ENCODE measurements at regions not wholly inside any gene's neighbourhood (a gene's known extent, or its start where the extent isn't known, plus 50 kb on each side); places are given as distances from the start of the nearest gene placed in this dataset.

DNA sequence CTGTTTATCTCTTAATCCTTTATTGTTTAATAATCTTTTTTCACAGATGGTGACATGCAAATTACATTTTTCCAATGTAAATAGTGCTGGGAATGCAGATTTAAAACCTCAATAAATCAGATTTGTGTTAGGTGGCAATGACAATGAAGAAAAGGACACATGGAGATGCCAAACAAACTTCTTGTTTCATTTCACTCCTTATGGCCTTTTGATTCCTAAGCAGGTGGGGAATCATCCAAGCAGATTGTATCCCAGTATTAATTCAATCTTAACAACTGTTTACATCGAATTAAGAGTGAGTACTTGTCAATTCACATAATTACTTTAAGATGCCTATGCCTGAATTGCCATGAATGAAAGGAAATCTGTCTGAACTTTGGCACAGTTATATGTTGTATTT, 98.9 kb upstream of the RGS18 start:
- H3K27ac Mint-ChIP-seq = no peak overlapping the region
- peaks cover 2% of the 10 kb centered on the region; the same call in 1 of the 2 replicates for H3K9me3 Mint-ChIP-seq
- no peaks in the 10 kb centered on the region for H3K27me3 Mint-ChIP-seq (ENCODE audit: insufficient read depth)
- H3K4me3 Mint-ChIP-seq = no peak overlapping the region
- no peak for DNase-seq
- TF ChIP-seq, protein P1, sequence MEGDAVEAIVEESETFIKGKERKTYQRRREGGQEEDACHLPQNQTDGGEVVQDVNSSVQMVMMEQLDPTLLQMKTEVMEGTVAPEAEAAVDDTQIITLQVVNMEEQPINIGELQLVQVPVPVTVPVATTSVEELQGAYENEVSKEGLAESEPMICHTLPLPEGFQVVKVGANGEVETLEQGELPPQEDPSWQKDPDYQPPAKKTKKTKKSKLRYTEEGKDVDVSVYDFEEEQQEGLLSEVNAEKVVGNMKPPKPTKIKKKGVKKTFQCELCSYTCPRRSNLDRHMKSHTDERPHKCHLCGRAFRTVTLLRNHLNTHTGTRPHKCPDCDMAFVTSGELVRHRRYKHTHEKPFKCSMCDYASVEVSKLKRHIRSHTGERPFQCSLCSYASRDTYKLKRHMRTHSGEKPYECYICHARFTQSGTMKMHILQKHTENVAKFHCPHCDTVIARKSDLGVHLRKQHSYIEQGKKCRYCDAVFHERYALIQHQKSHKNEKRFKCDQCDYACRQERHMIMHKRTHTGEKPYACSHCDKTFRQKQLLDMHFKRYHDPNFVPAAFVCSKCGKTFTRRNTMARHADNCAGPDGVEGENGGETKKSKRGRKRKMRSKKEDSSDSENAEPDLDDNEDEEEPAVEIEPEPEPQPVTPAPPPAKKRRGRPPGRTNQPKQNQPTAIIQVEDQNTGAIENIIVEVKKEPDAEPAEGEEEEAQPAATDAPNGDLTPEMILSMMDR (IDR thresholded peaks at IDR 0.05) = no peak
- H3K4me1 Mint-ChIP-seq (ENCODE audit: low read depth) = no peaks in the 10 kb centered on the region
- H3K36me3 Mint-ChIP-seq (ENCODE audit: low read depth) = no peaks in the 10 kb centered on the region

DNA sequence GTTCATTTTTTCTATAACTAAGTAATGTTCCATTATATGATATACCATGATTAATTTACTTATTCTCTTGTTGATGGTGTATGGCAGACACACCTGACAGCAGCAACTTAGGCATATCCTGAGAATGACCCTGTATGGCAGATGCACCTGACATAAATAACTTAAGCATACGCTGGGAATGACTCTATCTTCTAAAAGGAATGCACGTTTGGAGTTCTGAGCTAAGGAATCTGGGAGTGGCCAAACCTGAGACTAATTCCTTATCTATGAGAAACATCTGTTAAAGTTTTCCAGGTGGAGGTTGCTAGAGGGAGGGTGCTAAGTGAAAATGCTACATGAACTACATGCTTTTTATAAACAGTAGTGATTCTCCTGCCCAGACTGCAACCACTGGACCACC, 96.7 kb upstream of the RGS18 start:
- TF ChIP-seq, protein P1 (IDR thresholded peaks at IDR 0.05) = no peak
- Mint-ChIP-seq H3K27me3 (ENCODE audit: insufficient read depth) (no peaks in the 10 kb centered on the region), H3K27ac (no peak overlapping the region), H3K4me1 (ENCODE audit: low read depth) (no peaks in the 10 kb centered on the region), H3K4me3 (no peak overlapping the region), H3K36me3 (ENCODE audit: low read depth) (no peaks in the 10 kb centered on the region), H3K9me3 (peaks cover 4% of the 10 kb centered on the region; the same call in 1 of the 2 replicates)
- DNase-seq = no peak

DNA sequence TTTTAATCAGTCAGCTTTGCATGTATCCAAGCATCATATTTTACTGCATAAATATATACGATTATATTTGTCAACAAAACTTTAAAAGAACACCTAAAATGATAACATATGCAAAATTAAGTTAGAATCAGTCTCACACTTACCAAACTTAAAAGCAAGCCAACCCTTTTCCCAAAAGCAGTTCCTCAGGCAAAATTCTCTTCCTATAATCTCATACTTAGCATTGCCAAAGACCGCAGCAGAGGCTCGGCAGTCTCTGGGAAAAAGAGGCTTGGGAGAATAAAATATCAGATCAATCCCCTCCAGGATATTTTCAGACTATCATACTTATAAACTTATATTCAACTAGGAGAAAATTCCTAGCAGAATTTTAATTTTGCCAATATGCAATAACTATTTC, 93.2 kb upstream of the RGS18 start:
- Mint-ChIP-seq H3K27me3 (ENCODE audit: insufficient read depth) (no peaks in the 10 kb centered on the region), H3K9me3 (peaks cover 22% of the 10 kb centered on the region), H3K4me3 (no peak overlapping the region), H3K27ac (no peak overlapping the region), H3K4me1 (ENCODE audit: low read depth) (no peaks in the 10 kb centered on the region), H3K36me3 (ENCODE audit: low read depth) (no peaks in the 10 kb centered on the region)
- TF ChIP-seq, protein P1 (IDR thresholded peaks at IDR 0.05) = no peak
- DNase-seq = no peak

DNA sequence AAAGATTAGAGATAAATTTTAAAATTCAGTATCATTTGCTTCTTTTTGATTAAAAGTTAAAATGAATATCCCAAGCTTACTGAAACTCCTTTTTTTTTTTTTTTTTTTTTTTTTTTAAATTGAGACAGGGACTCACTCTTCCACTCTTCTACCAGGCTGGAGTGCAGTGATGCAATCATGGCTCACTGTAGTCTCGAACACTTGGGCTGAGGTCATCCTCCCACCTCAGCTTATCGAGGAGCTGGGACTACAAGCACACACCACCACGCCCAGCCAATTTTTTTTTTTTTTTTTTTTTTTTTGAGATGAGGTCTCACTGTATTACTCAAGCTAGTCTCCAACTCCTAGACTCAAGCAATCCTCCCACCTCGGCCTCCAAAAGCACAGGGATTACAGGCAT, 92.1 kb upstream of the RGS18 start:
- no peak for DNase-seq
- Mint-ChIP-seq H3K4me1 (ENCODE audit: low read depth) (no peaks in the 10 kb centered on the region), H3K27ac (no peak overlapping the region), H3K27me3 (ENCODE audit: insufficient read depth) (no peaks in the 10 kb centered on the region), H3K4me3 (no peak overlapping the region), H3K9me3 (peaks cover 22% of the 10 kb centered on the region), H3K36me3 (ENCODE audit: low read depth) (no peaks in the 10 kb centered on the region)
- TF ChIP-seq, protein P1 (IDR thresholded peaks at IDR 0.05) = no peak

GRCh38 chr1:192067360-192067759, 90.9 kb upstream of the RGS18 start:
- Mint-ChIP-seq H3K4me3 (no peak overlapping the region), H3K9me3 (peaks cover 24% of the 10 kb centered on the region), H3K27ac (no peak overlapping the region), H3K27me3 (ENCODE audit: insufficient read depth) (no peaks in the 10 kb centered on the region), H3K4me1 (ENCODE audit: low read depth) (no peaks in the 10 kb centered on the region), H3K36me3 (ENCODE audit: low read depth) (no peaks in the 10 kb centered on the region)
- no peak for DNase-seq
- TF ChIP-seq, protein P1 (IDR thresholded peaks at IDR 0.05) = no peak

GRCh38 chr1:192070213-192070612, 88.0 kb upstream of the RGS18 start:
- DNase-seq = no peak
- no peaks in the 10 kb centered on the region for H3K4me1 Mint-ChIP-seq (ENCODE audit: low read depth)
- TF ChIP-seq, protein P1 (IDR thresholded peaks at IDR 0.05) = no peak
- no peaks in the 10 kb centered on the region for H3K36me3 Mint-ChIP-seq (ENCODE audit: low read depth)
- H3K27ac Mint-ChIP-seq = no peak overlapping the region
- no peak overlapping the region for H3K4me3 Mint-ChIP-seq
- peaks cover 21% of the 10 kb centered on the region for H3K9me3 Mint-ChIP-seq
- no peaks in the 10 kb centered on the region for H3K27me3 Mint-ChIP-seq (ENCODE audit: insufficient read depth)
